NCI-H446 (cell line): ENCODE measurements at regions not wholly inside any gene's neighbourhood (a gene's known extent, or its start where the extent isn't known, plus 50 kb on each side); places are given as distances from the start of the nearest gene placed in this dataset.
"Not testable (repeated sequence)": the region's sequence is repeated elsewhere in the genome, so short reads cannot be mapped to it uniquely, and the experiment has no call there.

ENCODE experiments used
- DNase-seq, 2 experiments: peaks; one replicate each; lab custom pipeline; 2025; lab: John Stamatoyannopoulos, UW

DNA sequence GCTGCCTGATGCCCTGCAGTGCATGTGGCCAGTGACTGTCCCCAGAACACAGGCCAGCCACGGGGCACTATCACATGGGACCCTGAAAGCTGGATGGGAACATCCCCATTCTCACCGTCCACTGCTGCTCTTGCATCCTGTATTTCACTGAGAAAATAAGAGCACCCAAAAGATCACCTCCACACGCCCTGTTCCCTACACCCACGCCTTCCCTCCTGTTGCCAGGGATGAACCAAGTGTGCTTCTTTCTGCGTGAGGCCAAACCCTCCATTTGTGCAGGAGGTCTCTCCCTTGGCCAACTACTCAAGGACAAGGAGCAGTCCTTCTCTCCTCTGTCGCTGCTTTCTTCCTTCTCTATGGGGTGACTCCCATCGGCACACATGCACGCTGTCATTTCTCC lies 118.3 kb downstream of the LRRC37A3 start:
- not testable (repeated sequence) for DNase-seq

DNA sequence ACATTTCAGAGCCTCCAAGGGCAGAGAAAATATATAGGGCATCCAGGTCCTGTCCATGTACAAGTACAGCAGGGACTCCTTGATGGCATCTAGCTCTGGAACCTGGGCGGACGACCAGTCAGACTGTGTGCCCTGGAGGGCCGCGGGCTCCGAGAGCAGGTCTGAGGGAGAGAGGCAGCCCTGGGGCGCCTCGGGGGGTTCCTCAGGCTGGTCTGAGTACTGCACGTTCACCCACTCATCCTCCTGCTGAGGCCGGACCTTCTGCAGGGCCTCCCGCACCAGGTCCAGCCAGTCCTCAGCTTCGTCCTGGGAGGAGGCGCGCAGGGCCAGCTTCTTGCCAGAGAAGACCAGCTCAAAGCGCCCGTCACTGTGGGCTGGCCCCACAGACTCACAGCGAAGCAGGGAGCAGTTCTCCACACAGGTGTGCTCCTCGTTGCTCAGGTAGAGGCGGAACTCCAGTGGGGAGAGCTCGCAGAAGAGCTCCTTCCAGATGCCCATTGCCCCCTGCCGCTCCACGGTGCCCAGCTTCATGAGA lies 118.8 kb downstream of the LRRC37A3 start:
- not testable (repeated sequence) for DNase-seq

- DNase-seq, result not testable (repeated sequence)
These were observed 119.6 kb downstream of the LRRC37A3 start for GRCh38 chr17:64799543-64800188.

DNA sequence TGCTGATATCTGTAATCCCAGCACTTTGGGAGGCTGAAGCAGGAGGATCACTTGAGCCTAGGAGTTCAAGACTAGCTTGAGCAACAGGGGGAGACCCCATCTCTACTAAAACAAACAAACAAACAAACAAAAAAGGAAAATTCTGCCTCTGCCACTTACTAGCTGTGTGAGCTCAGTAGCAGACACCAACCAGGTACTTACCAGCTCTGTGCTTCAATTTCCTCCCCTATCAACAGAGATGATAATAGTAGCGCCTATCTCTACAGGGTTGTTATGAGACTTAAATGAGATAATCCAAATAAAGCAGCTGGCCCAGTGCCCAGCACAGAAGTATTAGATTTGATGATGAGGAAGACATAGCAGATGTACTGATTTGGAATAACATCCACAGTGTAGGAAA lies 120.3 kb downstream of the LRRC37A3 start:
- DNase-seq, result not testable (repeated sequence)

DNA sequence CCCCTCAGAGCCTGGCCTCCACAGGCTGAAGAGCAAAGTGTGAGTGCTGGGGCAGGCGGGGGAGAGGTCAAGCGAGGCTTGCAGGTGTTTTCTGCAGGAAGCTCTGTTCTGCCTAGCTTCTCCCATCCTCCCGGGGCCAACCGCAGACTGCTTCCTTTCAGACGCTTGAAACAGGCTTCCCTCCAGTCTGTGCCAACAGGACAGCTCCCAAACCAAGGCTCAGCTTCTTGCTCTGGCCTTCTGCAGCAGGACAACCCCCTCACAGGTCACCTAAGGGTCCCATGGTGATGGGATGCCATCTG lies 120.8 kb downstream of the LRRC37A3 start:
- not testable (repeated sequence) for DNase-seq

GRCh38 chr17:64797746-64798488 lies 121.4 kb downstream of the LRRC37A3 start:
- DNase-seq, result not testable (repeated sequence)

DNA sequence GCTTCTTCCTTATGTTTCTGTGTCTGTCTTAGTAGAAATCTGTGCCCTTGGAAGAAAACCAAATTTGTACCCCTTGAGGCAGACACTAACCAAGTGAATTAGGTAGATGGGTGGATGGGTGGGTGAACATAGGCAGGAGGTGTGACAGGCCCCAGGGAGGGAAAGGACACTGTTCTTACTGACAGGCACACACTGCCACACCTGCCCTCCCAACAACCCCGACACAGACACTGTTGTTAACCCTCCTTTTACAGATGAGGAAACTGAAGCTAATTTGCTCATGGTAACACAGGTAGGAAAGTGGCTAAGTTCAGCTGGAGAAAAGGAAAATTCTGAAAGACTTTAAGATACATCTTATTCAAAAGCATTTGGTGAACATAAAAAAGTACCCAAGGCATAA lies 123.9 kb downstream of the LRRC37A3 start:
- DNase-seq, result not testable (repeated sequence)

DNA sequence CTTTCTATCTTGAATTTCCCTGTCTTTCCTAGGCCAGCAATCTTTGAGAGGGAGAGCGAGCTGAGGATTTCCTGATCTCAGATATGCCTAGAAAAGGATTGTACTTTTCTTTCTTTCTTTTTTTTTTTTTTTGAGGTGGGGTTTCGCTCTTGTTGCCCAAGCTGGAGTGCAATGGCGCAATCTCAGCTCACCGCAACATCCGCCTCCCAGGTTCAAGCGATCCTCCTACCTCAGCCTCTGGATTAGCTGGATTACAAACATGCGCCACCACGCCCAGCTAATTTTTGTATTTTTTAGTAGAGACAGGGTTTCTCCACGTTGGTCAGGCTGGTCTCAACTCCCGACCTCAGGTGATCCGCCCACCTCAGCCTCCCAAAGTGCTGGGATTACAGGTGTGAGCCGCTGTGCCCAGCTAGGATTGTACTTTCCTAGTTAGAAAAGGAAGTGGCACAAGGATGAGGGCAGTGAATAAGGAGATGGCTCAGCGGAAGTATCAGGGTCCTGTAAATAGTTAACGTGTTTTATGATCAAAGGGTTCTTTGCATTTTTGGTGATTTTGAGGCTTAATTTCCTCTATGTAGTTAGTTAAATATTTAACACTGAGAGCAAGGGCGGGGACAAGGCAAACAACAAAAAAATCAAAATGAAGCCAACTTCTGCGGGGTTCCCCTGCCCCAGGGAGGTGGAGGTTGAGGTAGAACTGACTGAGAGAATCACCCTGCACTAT lies 124.6 kb downstream of the LRRC37A3 start:
- DNase-seq, result not testable (repeated sequence)

DNA sequence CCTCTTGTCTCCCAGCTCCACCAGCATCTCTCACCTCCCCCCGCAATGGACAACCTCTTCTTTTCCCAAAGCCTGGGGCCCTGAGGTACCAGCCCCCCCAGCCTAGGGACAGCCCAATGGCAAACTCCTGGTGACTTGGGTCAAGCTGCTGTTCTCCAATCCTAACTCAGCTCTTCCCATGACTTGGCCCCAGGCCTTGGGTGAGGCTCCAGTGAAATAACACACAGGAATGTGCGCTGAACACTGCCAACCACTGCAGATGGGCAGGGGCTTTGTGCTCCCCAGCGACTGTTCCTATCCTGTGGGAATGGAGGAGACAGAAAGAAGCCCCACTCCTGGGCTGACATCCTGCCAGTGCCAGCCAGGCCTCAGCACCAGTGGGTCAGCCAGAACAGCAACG lies 125.2 kb downstream of the LRRC37A3 start:
- DNase-seq, result not testable (repeated sequence)

GRCh38 chr17:64792793-64793575 lies 126.3 kb downstream of the LRRC37A3 start:
- not testable (repeated sequence) for DNase-seq

- DNase-seq, result not testable (repeated sequence)
These were observed 127.0 kb downstream of the LRRC37A3 start for GRCh38 chr17:64792276-64792675.

DNA sequence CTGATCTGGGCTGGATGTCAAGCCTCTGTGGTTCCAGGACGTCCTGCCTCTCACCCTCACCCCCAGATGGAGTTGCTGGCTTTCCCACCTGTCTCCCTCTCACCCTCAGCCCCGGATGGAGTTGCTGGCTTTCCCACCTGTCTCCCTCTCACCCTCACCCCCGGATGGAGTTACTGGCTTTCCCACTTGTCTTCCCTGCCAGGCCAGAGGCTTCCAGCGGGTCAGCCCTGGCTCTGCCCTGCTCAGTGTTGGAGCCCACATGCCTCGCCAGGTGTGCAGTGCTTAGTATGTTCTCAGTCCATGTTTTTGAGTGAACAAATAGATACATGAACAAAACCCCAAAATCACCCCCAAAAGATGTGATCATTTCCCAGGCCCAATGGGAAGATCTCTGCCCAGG lies 127.6 kb downstream of the LRRC37A3 start:
- DNase-seq, result not testable (repeated sequence)

DNA sequence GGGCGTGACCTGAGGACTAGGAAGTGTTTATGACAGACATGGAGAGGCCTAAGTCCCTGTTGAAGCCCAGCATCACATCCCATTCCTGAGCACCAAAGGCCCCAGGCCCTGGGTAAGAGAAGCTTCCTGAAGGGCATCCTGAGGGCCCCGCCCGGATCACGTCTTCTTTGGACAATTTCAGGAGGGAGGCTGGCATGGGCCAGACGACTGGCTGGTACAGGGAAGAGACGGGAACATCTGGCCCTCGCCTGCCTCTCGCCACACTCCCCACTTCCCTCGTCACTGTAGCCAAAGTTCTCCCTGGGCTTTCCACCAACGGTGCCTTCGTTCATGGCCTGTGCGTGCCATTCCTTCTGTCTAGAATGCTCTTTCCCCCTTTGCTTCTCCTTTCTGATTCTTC lies 128.1 kb downstream of the LRRC37A3 start:
- not testable (repeated sequence) for DNase-seq

DNA sequence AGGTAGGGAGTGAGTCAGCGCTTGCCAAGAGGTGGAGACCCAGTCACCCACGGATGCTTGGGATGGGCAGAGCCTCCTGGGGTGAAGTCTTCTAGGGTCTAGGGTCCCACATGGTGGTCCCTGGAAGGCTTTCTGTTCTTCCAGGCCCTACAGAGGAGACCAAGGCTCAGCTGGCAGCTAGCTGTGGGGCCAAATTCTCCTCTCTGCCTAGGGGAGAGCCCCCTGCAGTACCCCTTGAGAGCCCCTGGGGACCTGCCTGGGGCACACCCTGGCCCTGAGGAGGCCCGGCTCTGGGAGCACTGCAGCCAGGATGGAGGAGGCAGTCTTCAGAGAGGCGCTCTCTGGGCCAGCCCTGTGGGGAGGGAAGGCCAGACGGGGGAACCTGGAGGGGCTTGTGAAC lies 128.6 kb upstream of the SMURF2 start:
- not testable (repeated sequence) for DNase-seq

- not testable (repeated sequence) for DNase-seq
These were observed 128.1 kb upstream of the SMURF2 start for GRCh38 chr17:64790193-64790592.

- not testable (repeated sequence) for DNase-seq
These were observed 126.9 kb upstream of the SMURF2 start for GRCh38 chr17:64789061-64789445.

- DNase-seq, result no peak
These were observed 126.4 kb upstream of the SMURF2 start for GRCh38 chr17:64788286-64789060.

- no peak for DNase-seq
These were observed 125.8 kb upstream of the SMURF2 start for GRCh38 chr17:64787921-64788271.

- no peak for DNase-seq
These were observed 125.3 kb upstream of the SMURF2 start for GRCh38 chr17:64787255-64787920.

DNA sequence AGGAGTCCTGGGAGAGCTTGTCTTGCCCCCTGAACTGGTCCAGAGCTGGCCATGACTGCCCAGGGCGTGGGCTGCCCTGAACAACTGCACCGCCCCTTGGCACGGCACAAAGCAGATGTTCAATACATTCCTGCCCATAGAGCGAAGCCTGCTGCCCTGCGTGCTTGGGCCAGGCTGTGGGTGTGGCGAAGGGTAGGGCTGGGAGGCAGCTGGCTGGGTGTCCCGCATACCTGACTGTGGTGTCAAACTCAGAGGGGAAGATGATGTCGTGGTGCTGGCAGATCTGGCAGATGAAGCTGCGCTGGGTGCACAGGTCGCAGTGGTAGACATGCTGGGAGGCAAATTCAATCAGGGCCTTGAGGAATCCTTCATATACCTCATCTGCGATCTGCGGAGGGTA lies 124.2 kb upstream of the SMURF2 start:
- DNase-seq, result no peak

DNA sequence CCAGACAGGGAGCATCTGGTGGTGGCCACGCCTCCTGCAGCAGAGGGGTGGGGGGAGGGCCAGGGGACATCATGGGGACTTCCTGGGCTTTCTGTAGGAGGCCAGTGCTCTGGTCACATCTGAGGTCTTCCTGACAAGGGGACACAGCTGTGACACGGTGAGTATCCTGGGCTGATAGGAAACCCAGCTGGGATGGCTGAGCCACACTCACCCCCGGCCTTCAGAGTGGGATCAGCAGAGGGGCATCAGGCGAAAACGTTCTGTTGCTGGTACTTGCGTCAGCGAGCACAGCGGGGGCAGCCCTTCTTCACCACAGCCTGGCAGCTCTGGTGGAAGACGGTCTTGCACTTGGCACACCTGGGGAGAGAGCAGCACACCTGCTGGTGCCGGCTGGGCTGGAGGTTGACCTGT lies 122.9 kb upstream of the SMURF2 start:
- DNase-seq, result no peak
